Peyer's patch (tissue), 4 donors: ENCODE measurements at regions not wholly inside any gene's neighbourhood (a gene's known extent, or its start where the extent isn't known, plus 50 kb on each side); places are given as distances from the start of the nearest gene placed in this dataset.

Experiments
- DNase-seq, 3 donors: peaks; one replicate each; pipeline ENCODE4 v3.0.0-alpha.2; 2017 to 2019
- H3K27ac ChIP-seq, 4 donors: fragments of 200-600 bp; sonication (generic); one replicate each; pipeline ENCODE4 v1.5.1; 2016 to 2019
- H3K27me3 ChIP-seq, 2 donors: fragments of 200-600 bp; sonication (generic); one replicate each; pipeline ENCODE4 v1.5.1; 2019
- H3K36me3 ChIP-seq, 3 donors: fragments of 200-600 bp; sonication (generic); one replicate each; pipeline ENCODE4 v1.5.1; 2016 to 2019
- H3K4me1 ChIP-seq, 4 donors: fragments of 200-600 bp; sonication (generic); one replicate each; pipeline ENCODE4 v1.5.1; 2016 to 2019
- H3K4me3 ChIP-seq, 4 donors: fragments of 200-600 bp; sonication (generic); 1 replicate in 3 of 4; 2 replicates in 1 of 4; pipeline ENCODE4 v1.5.1; 2016 to 2019; ENCODE audit warnings: mild to moderate bottlenecking in 1 of 4
- H3K9me3 ChIP-seq, 4 donors: fragments of 200-600 bp; sonication (generic); one replicate each; pipeline ENCODE4 v1.5.1; 2016 to 2019; ENCODE audit warnings: mild to moderate bottlenecking in 1 of 4
- POLR2A ChIP-seq, 2 donors: fragments of 450-650 bp; IDR thresholded peaks; one replicate each; pipeline ENCODE4 v1.5.1; 2017; ENCODE audit warnings: antibody characterized with exemption in 2 of 2, mild to moderate bottlenecking in 2 of 2, moderate library complexity in 2 of 2
- TF ChIP-seq, protein P1 (sequence below), 6 experiments: fragments of 450-650 bp in 4 of 6; fragments of 200-600 bp in 2 of 6; sonication (generic) in 1 of 6; IDR thresholded peaks; one replicate each; pipeline ENCODE4 v1.5.1; 2017 to 2019; ENCODE audit warnings: antibody characterized with exemption in 6 of 6, mild to moderate bottlenecking in 3 of 6, moderate library complexity in 1 of 6

- Histone ChIP-seq H3K9me3 (no peaks in the 10 kb centered on the region), H3K27me3 (no peaks in the 10 kb centered on the region), H3K36me3 (peaks cover 0 to 2% (median 0%) of the 10 kb centered on the region in 3 donors), H3K4me3 (no peak overlapping the region), H3K27ac (no peak overlapping the region), H3K4me1 (no peaks in the 10 kb centered on the region)
- DNase-seq: no peak
- TF ChIP-seq POLR2A (IDR thresholded peaks at IDR 0.05): no peak
- TF ChIP-seq, protein P1, sequence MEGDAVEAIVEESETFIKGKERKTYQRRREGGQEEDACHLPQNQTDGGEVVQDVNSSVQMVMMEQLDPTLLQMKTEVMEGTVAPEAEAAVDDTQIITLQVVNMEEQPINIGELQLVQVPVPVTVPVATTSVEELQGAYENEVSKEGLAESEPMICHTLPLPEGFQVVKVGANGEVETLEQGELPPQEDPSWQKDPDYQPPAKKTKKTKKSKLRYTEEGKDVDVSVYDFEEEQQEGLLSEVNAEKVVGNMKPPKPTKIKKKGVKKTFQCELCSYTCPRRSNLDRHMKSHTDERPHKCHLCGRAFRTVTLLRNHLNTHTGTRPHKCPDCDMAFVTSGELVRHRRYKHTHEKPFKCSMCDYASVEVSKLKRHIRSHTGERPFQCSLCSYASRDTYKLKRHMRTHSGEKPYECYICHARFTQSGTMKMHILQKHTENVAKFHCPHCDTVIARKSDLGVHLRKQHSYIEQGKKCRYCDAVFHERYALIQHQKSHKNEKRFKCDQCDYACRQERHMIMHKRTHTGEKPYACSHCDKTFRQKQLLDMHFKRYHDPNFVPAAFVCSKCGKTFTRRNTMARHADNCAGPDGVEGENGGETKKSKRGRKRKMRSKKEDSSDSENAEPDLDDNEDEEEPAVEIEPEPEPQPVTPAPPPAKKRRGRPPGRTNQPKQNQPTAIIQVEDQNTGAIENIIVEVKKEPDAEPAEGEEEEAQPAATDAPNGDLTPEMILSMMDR (IDR thresholded peaks at IDR 0.05): no peak
Measured at GRCh38 chr20:54874718-54875117, 399.3 kb downstream of the DOK5 start.

DNA sequence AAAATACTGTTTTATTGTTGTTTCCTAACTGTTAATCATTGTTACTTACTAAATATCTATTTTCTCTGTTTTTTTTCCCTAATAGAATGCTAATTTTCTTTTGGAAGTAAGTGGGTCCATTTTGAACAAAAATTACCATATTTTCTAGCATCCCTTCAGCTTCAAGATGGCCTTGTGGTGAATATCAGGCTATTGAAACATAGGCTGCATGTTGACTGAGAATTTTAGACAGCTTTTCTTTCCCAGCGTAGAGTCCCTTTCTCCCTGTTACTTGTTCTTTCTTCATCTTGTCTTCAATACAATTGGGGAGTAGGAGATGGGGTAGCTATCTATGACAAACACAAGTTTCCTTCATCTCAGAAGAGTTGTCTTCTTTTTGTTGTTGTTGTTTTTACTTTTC is 397.0 kb downstream of the DOK5 start:
- H3K27ac ChIP-seq: no peak overlapping the region
- no peak for DNase-seq
- peaks cover 0 to 2% (median 0%) of the 10 kb centered on the region in 3 donors for H3K36me3 ChIP-seq
- H3K4me1 ChIP-seq: no peaks in the 10 kb centered on the region
- TF ChIP-seq POLR2A (IDR thresholded peaks at IDR 0.05): no peak
- TF ChIP-seq, protein P1 (IDR thresholded peaks at IDR 0.05): no peak
- H3K27me3 ChIP-seq: no peaks in the 10 kb centered on the region
- no peaks in the 10 kb centered on the region for H3K9me3 ChIP-seq
- H3K4me3 ChIP-seq: no peak overlapping the region

DNA sequence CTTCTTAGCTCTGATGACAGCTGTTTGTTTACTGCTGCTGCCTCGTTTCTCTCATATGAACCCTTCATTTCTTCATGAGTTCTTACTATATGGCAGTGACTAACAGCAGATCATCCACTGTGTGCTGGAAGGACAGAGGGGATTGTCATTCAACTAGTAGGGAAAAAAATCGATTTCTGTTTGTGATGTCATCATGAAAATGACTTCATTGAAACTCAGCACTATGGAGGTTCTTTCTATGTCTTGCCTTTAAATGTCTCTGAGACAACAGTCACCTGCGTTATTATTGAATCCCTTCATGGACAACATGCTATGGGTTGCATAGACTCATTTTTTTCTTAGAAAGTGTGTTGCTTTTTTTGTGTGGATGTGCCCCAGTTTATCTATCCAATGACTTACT is 394.4 kb downstream of the DOK5 start:
- Histone ChIP-seq H3K27me3 (no peaks in the 10 kb centered on the region), H3K4me3 (no peak overlapping the region), H3K36me3 (peaks cover 0 to 2% (median 0%) of the 10 kb centered on the region in 3 donors), H3K4me1 (no peaks in the 10 kb centered on the region), H3K9me3 (no peaks in the 10 kb centered on the region), H3K27ac (no peak overlapping the region)
- no peak for DNase-seq
- TF ChIP-seq, protein P1 (IDR thresholded peaks at IDR 0.05): no peak
- no peak for TF ChIP-seq POLR2A (IDR thresholded peaks at IDR 0.05)

DNA sequence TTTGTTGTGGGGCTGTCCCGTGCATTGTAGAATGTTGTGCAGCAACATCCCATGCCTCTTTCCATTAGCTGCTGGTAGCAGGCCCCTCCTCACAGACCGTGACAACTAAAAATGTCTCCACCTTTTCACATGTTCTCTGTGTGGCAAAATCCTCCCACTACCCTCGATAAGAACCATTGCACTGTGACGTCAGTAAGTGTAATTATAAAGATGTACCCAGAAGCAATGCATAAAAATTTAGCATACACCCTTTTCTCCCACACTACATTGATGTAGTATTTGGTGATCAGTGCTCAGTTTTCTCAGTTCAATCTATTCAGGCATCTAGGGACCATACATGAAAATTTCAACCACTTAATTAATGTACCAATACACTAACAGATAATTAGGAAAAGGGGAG is 389.9 kb downstream of the DOK5 start:
- no peaks in the 10 kb centered on the region for H3K36me3 ChIP-seq

GRCh38 chr20:54860716-54861115 is 385.3 kb downstream of the DOK5 start:
- Histone ChIP-seq H3K27ac (no peak overlapping the region), H3K27me3 (no peaks in the 10 kb centered on the region), H3K36me3 (no peaks in the 10 kb centered on the region), H3K4me1 (no peaks in the 10 kb centered on the region), H3K4me3 (no peak overlapping the region), H3K9me3 (no peaks in the 10 kb centered on the region)
- TF ChIP-seq POLR2A (IDR thresholded peaks at IDR 0.05): no peak
- TF ChIP-seq, protein P1 (IDR thresholded peaks at IDR 0.05): no peak
- no peak for DNase-seq

More for the DNA sequence above, 389.9 kb downstream of the DOK5 start:
- H3K27ac ChIP-seq: no peak overlapping the region
- no peaks in the 10 kb centered on the region for H3K27me3 ChIP-seq
- no peaks in the 10 kb centered on the region for H3K9me3 ChIP-seq
- H3K4me3 ChIP-seq: no peak overlapping the region
- no peak for DNase-seq
- no peaks in the 10 kb centered on the region for H3K4me1 ChIP-seq
- TF ChIP-seq POLR2A (IDR thresholded peaks at IDR 0.05): no peak
- TF ChIP-seq, protein P1 (IDR thresholded peaks at IDR 0.05): no peak

DNA sequence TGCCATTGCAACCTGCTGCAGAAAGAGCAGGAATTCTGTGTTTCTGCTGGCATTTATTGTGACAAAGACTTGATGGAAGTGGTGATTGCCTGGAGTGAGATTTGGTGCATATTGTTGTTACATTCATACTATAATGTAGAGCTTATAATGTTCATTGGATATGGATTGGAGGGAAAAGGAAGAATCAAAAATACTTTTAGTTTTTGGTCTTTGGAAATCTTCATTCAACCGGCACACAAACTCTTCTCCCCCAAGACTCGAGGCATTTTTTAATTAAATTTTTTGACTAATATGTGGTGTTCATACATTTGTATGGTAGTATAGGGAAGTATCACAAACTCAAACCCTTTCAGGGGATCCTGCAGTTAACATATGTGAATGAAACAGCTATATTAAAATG is 380.8 kb downstream of the DOK5 start:
- Histone ChIP-seq H3K27ac (no peak overlapping the region), H3K4me3 (no peak overlapping the region), H3K36me3 (no peaks in the 10 kb centered on the region), H3K9me3 (no peaks in the 10 kb centered on the region), H3K27me3 (no peaks in the 10 kb centered on the region), H3K4me1 (no peaks in the 10 kb centered on the region)
- no peak for DNase-seq
- TF ChIP-seq, protein P1 (IDR thresholded peaks at IDR 0.05): no peak
- TF ChIP-seq POLR2A (IDR thresholded peaks at IDR 0.05): no peak
